Naive thymus-derived CD8-positive, alpha-beta T cell (primary cell): ENCODE measurements at regions not wholly inside any gene's neighbourhood (a gene's known extent, or its start where the extent isn't known, plus 50 kb on each side); places are given as distances from the start of the nearest gene placed in this dataset.
"Not testable (repeated sequence)": the region's sequence is repeated elsewhere in the genome, so short reads cannot be mapped to it uniquely, and the experiment has no call there.

ENCODE experiments used
- ATAC-seq, 2 donors: fragments of 150-1000 bp; cut with Tn5 transposase in 1 of 2; sonication (Bioruptor Pico), chemical (Tn5 transposase) in 1 of 2; 1 replicate in 1 of 2; 2 replicates in 1 of 2; pipeline ENCODE4 v1.10.0; 2021; ENCODE audit warnings: mild to moderate bottlenecking in 2 of 2, moderate library complexity in 2 of 2
- POLR2A ChIA-PET: fragments of 350-600 bp; sonication (Branson Sonifier 250); formaldehyde crosslinking; loops from one replicate; lab custom pipeline; 2021; ENCODE audit warnings: antibody characterized with exemption; lab: Charles Lee
- DNase-seq, 10 donors: peaks; one replicate each; pipeline versions ENCODE4 v3.0.0 to v3.0.0-alpha.2; 2020 to 2022
- H3K27ac Mint-ChIP-seq, 10 donors: one replicate each; pipeline ENCODE4 v1.8.0; 2020 to 2022; ENCODE audit warnings: mild to moderate bottlenecking in 10 of 10, mixed read lengths in 10 of 10, moderate library complexity in 4 of 10, inconsistent platforms in 1 of 10
- H3K27me3 Mint-ChIP-seq, 5 donors: one replicate each; pipeline ENCODE4 v1.8.0; 2021 to 2022; ENCODE audit warnings: mixed read lengths in 5 of 5
- H3K36me3 Mint-ChIP-seq, 3 donors: one replicate each; pipeline ENCODE4 v1.8.0; 2020 to 2022; ENCODE audit warnings: mixed read lengths in 3 of 3, mild to moderate bottlenecking in 2 of 3, inconsistent platforms in 1 of 3
- H3K4me1 Mint-ChIP-seq, 4 donors: one replicate each; pipeline ENCODE4 v1.8.0; 2021 to 2022; ENCODE audit warnings: mixed read lengths in 4 of 4
- H3K4me3 Mint-ChIP-seq, 10 donors: one replicate each; pipeline ENCODE4 v1.8.0; 2020 to 2022; ENCODE audit warnings: mild to moderate bottlenecking in 10 of 10, mixed read lengths in 10 of 10, moderate library complexity in 6 of 10, inconsistent platforms in 1 of 10
- H3K9me3 Mint-ChIP-seq, 9 donors: one replicate each; pipeline ENCODE4 v1.8.0; 2020 to 2022; ENCODE audit warnings: mixed read lengths in 9 of 9, mild to moderate bottlenecking in 3 of 9, inconsistent platforms in 1 of 9, moderate library complexity in 1 of 9

DNA sequence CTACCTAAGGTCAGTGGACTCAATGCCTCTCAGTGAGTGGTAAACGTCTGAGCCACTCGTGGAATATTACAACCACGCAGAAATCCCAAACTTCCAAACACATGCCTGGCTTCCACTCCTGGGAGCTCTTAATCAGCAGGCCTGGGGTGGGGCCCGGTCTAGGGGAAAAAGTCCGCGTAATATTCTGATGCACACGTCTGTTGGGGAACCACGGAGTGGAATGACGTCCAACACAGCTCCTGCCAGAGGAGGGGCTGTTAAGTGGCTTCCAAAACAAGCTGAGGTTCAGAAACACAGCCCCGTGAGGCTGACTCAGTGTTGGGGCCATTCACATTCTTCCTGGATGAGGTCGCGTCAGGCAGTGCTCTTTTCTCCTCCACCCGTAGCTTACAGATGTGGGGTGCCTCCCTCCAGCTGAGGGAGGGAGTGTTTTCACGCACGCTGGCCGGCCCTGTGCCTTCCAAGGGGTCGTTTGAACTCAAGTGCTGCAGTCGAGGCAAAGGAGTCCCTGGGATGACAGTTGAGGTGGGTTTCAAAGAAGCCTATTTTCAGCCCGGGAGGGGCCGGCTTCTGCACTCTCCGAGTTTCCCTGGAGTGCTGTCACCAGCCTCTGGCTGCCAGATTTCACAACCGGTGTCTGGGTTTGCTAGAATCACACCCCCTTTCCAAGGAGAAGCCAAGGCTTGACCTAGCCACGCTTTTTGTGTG, 73.1 kb downstream of the ACKR3 start:
- H3K27me3 Mint-ChIP-seq: peaks cover 10 to 26% (median 11%) of the 10 kb centered on the region in 5 donors
- POLR2A ChIA-PET: no interaction called here
- no peak overlapping the region for H3K27ac Mint-ChIP-seq
- peaks cover 0 to 2% (median under 1%) of the 10 kb centered on the region in 4 donors for H3K4me1 Mint-ChIP-seq
- DNase-seq (no peak), ATAC-seq (no peak)
- peaks cover 0 to 3% (median 0%) of the 10 kb centered on the region in 3 donors for H3K36me3 Mint-ChIP-seq
- peaks cover 0 to 7% (median 0%) of the 10 kb centered on the region in 9 donors for H3K9me3 Mint-ChIP-seq
- no peak overlapping the region for H3K4me3 Mint-ChIP-seq

GRCh38 chr2:236643480-236643879, 73.9 kb downstream of the ACKR3 start:
- no peak overlapping the region for H3K27ac Mint-ChIP-seq
- H3K4me1 Mint-ChIP-seq: peaks cover 0 to 2% (median under 1%) of the 10 kb centered on the region in 4 donors
- ATAC-seq: no peak
- H3K36me3 Mint-ChIP-seq: peaks cover 0 to 3% (median 0%) of the 10 kb centered on the region in 3 donors
- no peak overlapping the region for H3K4me3 Mint-ChIP-seq
- POLR2A ChIA-PET: no interaction called here
- peaks cover 10 to 26% (median 13%) of the 10 kb centered on the region in 5 donors for H3K27me3 Mint-ChIP-seq
- H3K9me3 Mint-ChIP-seq: peaks cover 0 to 7% (median 0%) of the 10 kb centered on the region in 9 donors
- DNase-seq: no peak

GRCh38 chr2:236644067-236644466, 74.4 kb downstream of the ACKR3 start:
- POLR2A ChIA-PET: no interaction called here
- DNase-seq: no peak
- Mint-ChIP-seq H3K36me3 (peaks cover 0 to 3% (median 0%) of the 10 kb centered on the region in 3 donors), H3K27ac (no peak overlapping the region), H3K27me3 (peaks cover 8 to 26% (median 13%) of the 10 kb centered on the region in 5 donors), H3K4me3 (no peak overlapping the region), H3K9me3 (peaks cover 0 to 7% (median 0%) of the 10 kb centered on the region in 9 donors), H3K4me1 (peaks cover 0 to 2% (median under 1%) of the 10 kb centered on the region in 4 donors)
- no peak for ATAC-seq

DNA sequence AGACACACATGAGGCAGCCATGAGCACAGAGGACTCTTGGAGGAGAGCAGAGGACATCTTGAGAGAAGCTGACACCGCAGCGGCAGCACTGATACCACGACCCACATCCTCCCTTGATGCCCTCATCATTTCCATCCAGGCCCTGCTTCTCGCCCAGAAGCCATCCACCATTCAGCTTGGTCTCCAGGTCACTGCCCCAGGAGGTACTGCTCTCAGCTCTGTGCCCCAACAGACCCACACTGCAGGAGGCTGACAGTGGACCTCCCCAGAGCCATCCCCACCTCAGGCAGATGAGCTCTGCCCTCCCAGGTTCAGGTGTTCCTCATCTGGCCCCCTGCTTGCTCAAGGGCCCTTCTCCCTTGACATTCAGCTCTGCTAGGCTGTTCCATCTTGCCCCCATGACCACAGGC, 74.9 kb downstream of the ACKR3 start:
- Mint-ChIP-seq H3K4me3 (no peak overlapping the region), H3K9me3 (peaks cover 0 to 7% (median 0%) of the 10 kb centered on the region in 9 donors), H3K27me3 (peaks cover 7 to 26% (median 13%) of the 10 kb centered on the region in 5 donors), H3K36me3 (peaks cover 0 to 3% (median 0%) of the 10 kb centered on the region in 3 donors), H3K27ac (peak overlapping the region in 1 of 10 donors; percentile 35), H3K4me1 (peaks cover 0 to 2% (median under 1%) of the 10 kb centered on the region in 4 donors)
- POLR2A ChIA-PET: no interaction called here
- DNase-seq (no peak), ATAC-seq (no peak)

DNA sequence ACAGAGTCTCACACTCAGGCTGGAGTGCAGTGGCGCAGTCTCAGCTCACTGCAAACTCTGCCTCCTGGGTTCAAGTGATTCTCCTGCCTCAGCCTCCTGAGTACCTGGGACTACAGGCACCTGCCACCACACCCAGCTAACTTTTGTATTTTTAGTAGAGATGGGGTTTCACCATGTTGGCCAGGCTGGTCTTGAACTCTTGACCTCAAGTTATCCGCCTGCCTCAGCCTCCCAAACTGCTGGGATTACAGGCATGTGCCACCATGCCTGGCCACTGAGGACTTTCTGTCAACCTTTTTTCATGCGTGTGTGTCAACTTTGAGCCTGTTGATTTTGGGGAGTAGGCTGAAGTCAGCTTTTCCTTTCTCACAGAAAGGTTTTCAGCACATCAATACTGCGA, 75.5 kb downstream of the ACKR3 start:
- H3K36me3 Mint-ChIP-seq, POLR2A ChIA-PET, H3K4me1 Mint-ChIP-seq, ATAC-seq, H3K27ac Mint-ChIP-seq, DNase-seq, H3K4me3 Mint-ChIP-seq: not testable (repeated sequence)
- Mint-ChIP-seq H3K9me3 (peaks cover 0 to 12% (median 6%) of the 10 kb centered on the region in 9 donors), H3K27me3 (peaks cover 7 to 26% (median 13%) of the 10 kb centered on the region in 5 donors)

DNA sequence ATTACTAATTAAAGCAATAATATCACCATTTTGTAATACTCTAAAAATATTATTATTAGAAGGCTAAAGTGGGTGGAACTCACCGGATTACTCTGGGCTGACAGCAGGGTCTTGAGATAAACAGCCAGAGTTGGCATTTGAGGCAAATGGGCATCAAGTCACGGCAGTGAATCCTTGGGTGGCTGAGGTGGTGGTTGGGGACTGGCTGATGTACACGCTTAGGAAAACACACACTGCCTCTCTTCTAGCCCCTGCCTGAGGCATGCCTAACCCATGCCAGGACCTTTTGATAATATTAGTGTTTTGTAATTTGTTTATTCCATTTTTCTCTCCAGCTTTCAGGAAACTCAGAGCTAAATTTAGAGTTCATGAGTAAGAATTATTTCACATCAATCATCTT, 76.8 kb downstream of the ACKR3 start:
- no peak overlapping the region for H3K4me3 Mint-ChIP-seq
- no peak for DNase-seq
- POLR2A ChIA-PET: no interaction called here
- no peak overlapping the region for H3K27ac Mint-ChIP-seq
- no peak for ATAC-seq
- peaks cover 0 to 1% (median 0%) of the 10 kb centered on the region in 4 donors for H3K4me1 Mint-ChIP-seq
- H3K27me3 Mint-ChIP-seq: peaks cover 6 to 26% (median 7%) of the 10 kb centered on the region in 5 donors
- H3K36me3 Mint-ChIP-seq: peaks cover 0 to 6% (median 2%) of the 10 kb centered on the region in 3 donors
- H3K9me3 Mint-ChIP-seq: peaks cover 0 to 16% (median 6%) of the 10 kb centered on the region in 9 donors

DNA sequence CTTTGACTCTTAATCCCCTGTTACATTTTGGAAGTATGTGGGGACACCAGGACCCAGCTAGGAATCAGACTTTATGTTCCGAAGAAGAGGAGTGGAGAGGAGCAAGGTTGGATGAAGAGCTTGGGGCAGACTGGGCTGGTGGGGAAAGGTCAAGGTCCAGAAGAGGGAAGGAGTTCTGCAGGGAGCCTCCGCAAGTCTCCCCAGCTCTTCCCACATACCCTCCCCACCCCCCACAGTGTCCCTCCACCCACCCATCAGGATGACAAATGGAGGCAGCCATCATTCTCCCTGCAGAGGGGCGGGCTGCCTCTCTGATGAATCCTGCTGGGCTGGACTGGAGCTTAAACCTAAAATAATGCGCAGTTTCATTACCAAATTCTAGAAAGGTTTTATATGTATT, 77.2 kb downstream of the ACKR3 start:
- peaks cover 0 to 17% (median 6%) of the 10 kb centered on the region in 9 donors for H3K9me3 Mint-ChIP-seq
- H3K27ac Mint-ChIP-seq: no peak overlapping the region
- no peak for ATAC-seq
- DNase-seq: no peak
- H3K27me3 Mint-ChIP-seq: peaks cover 4 to 26% (median 7%) of the 10 kb centered on the region in 5 donors
- H3K4me1 Mint-ChIP-seq: peaks cover 0 to 1% (median 0%) of the 10 kb centered on the region in 4 donors
- peaks cover 0 to 6% (median 0%) of the 10 kb centered on the region in 3 donors for H3K36me3 Mint-ChIP-seq
- H3K4me3 Mint-ChIP-seq: no peak overlapping the region
- POLR2A ChIA-PET: no interaction called here

DNA sequence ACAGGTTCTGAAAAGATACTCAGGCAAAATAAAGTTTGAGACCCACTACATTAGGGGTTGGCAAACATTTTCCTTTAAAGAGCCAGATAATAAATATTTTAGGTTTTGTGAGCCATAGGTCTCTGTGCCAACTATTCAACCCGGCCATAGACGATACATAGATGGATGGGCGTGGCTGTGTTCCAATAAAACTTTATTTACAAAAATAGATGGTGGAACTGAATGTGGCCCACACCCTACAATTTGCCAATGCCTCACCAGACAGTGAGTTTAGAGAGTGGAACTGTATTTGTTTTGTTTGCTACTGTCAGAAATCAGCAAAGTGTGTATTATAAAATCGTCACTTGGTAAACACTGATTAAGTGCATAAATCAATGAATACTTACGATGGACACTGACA, 78.0 kb downstream of the ACKR3 start:
- no peak for DNase-seq
- H3K4me1 Mint-ChIP-seq: peaks cover 0 to 1% (median 0%) of the 10 kb centered on the region in 4 donors
- H3K27ac Mint-ChIP-seq: no peak overlapping the region
- POLR2A ChIA-PET: no interaction called here
- H3K36me3 Mint-ChIP-seq: peaks cover 0 to 6% (median 0%) of the 10 kb centered on the region in 3 donors
- ATAC-seq: no peak
- peaks cover 4 to 26% (median 7%) of the 10 kb centered on the region in 5 donors for H3K27me3 Mint-ChIP-seq
- H3K9me3 Mint-ChIP-seq: peaks cover 0 to 17% (median 6%) of the 10 kb centered on the region in 9 donors
- H3K4me3 Mint-ChIP-seq: no peak overlapping the region

DNA sequence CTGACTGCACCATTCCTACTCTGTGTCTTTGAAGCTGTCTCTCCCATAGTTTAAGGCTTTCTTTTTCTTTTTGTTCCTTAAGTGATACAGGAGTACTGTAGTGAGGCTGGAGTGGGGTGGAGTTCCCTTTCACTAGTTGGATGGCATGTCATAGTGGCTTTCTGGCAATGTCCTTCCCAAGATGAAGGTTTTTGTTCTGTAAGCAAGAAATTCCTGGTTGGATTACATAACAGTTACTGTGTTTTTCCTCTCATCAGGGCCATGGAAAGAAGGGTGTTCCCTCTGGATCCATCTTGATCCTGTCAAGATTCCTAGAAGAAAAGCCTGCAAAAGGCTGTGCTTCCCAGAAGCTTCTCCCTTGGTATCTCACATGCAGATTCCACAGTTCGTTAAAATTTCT, 84.2 kb downstream of the ACKR3 start:
- Mint-ChIP-seq H3K27me3 (peaks cover 4 to 35% (median 18%) of the 10 kb centered on the region in 5 donors), H3K9me3 (peaks cover 0 to 17% (median 6%) of the 10 kb centered on the region in 9 donors), H3K27ac (no peak overlapping the region), H3K4me1 (no peaks in the 10 kb centered on the region), H3K4me3 (no peak overlapping the region), H3K36me3 (peaks cover 0 to 6% (median 0%) of the 10 kb centered on the region in 3 donors)
- no peak for DNase-seq
- no peak for ATAC-seq
- POLR2A ChIA-PET: no interaction called here

DNA sequence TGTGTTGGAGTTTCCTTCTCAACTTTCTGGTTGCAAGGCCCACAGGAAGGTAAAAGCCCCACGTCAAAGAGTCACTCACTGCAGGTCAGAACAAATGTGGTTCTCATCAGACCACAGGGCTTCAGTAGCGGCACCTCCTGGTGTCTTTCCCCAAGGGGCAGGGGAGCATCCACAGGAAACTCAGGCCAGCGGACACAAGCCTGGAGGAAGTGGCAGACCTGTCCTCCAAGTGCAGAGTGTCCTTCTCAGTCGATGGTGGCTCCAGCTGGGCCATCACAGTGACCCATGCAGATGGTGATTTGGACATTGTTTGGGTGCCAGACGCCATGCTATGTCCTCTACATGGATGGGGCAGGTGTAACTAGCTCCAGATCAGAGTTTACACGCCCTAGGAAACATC, 84.9 kb downstream of the ACKR3 start:
- peaks cover 0 to 6% (median 0%) of the 10 kb centered on the region in 3 donors for H3K36me3 Mint-ChIP-seq
- no peak overlapping the region for H3K27ac Mint-ChIP-seq
- no peaks in the 10 kb centered on the region for H3K4me1 Mint-ChIP-seq
- peaks cover 0 to 17% (median 6%) of the 10 kb centered on the region in 9 donors for H3K9me3 Mint-ChIP-seq
- DNase-seq: no peak
- peaks cover 5 to 41% (median 21%) of the 10 kb centered on the region in 5 donors for H3K27me3 Mint-ChIP-seq
- ATAC-seq: no peak
- H3K4me3 Mint-ChIP-seq: no peak overlapping the region
- POLR2A ChIA-PET: no interaction called here

DNA sequence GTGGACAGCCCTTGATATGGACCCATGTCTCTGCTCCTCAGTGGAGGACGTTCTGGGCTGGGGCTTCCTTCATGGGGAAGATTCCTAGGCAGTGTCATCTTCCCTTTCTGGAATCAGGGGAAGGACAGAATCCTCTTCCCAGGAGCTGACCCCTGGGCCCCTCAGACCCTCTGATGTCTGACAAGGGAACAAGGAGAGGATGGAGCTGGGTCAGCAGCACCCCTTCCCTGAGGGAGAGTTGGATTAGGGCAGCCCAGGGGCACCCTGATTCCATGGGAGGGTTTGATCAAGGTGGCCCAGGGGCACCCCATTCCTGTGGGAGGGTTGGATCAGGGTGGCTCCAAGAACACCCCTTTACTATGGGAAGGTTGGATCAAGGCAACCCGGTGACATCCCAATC, 86.5 kb downstream of the ACKR3 start:
- H3K4me1 Mint-ChIP-seq: no peaks in the 10 kb centered on the region
- POLR2A ChIA-PET: no interaction called here
- H3K27ac Mint-ChIP-seq: no peak overlapping the region
- ATAC-seq (no peak), DNase-seq (no peak)
- H3K4me3 Mint-ChIP-seq: no peak overlapping the region
- peaks cover 0 to 3% (median 0%) of the 10 kb centered on the region in 9 donors for H3K9me3 Mint-ChIP-seq
- H3K36me3 Mint-ChIP-seq: no peaks in the 10 kb centered on the region
- H3K27me3 Mint-ChIP-seq: peaks cover 5 to 44% (median 17%) of the 10 kb centered on the region in 5 donors

DNA sequence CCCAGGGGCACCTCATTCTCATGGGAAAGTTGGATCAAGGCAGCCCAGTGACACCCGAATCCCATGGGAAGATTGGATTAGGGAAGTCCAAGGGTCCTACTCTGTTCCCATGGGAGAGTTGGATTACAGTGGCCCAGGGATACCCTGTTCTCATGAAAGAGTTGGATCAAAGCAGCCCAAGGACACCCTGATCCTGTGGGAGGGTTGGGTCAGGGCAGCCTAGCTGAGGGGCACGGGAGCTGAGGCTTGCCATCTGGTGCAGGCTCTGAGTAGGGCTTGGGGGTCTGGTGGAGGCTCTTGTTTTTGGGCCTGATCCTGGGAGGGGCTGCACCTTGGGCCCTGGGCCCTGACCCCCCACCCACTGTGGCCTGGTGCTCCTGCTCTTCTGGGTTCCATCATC, 87.1 kb downstream of the ACKR3 start:
- Mint-ChIP-seq H3K4me3 (no peak overlapping the region), H3K9me3 (no peaks in the 10 kb centered on the region), H3K27me3 (peaks cover 5 to 44% (median 17%) of the 10 kb centered on the region in 5 donors), H3K4me1 (no peaks in the 10 kb centered on the region), H3K36me3 (no peaks in the 10 kb centered on the region), H3K27ac (no peak overlapping the region)
- POLR2A ChIA-PET: no interaction called here
- DNase-seq (no peak), ATAC-seq (no peak)

- Mint-ChIP-seq H3K4me3 (no peak overlapping the region), H3K36me3 (no peaks in the 10 kb centered on the region), H3K9me3 (no peaks in the 10 kb centered on the region), H3K4me1 (no peaks in the 10 kb centered on the region), H3K27me3 (peaks cover 5 to 44% (median 17%) of the 10 kb centered on the region in 5 donors), H3K27ac (no peak overlapping the region)
- POLR2A ChIA-PET: no interaction called here
- DNase-seq (no peak), ATAC-seq (no peak)
Observed at GRCh38 chr2:236657215-236657614, 87.6 kb downstream of the ACKR3 start.
